ENCODE measurements at regions not wholly inside any gene's neighbourhood (a gene's known extent, or its start where the extent isn't known, plus 50 kb on each side); places are given as distances from the start of the nearest gene placed in this dataset.

DNA sequence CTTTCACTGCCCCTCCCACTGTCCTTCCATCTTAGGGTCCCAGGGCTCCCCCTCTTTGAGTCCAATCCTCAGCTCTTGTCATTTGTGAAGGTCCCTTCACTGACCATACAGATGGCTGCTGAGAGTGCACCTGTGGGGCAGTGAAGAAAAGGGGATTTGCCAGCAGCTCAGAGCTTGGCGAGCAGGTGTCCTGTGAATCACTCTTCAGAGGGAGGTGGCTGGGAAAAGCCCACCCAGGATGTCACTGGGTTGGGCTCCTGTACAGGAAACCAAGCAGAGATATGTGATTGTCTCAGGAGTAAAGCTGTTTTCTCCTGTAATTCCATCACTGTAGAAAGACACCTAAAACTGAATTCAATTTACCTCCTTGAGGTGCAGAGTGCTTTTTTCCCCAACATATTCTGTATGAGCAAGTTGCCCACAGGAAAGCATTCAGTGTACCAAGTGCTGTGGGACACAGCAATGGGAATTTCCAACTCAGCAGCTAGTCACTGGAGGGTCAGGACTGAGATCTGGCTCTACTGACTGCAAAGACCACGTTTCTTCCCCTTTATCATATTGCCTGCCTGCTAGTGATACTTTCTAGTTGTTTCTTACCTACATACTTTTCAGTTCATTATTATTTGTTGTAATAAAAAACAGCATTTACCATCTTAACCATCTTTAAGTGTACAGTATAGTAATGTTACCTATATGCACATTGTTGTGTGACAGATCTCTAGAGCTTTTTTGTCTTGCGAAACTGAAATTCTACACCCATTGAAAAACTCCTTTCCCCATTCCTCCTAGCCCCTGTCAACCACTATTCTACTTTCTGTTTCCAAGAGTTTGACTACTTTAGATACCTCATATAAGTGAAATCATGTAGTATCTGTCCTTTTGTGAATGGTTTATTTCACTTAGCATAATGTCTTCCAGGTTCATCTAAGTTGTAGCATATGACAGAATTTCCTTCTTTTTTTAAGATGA lies 239.1 kb downstream of the TSN start:
- Mint-ChIP-seq H3K9me3 (ENCODE audit: unreplicated experiment) (no peaks in the 10 kb centered on the region), H3K4me3 (ENCODE audit: unreplicated experiment) (no peak overlapping the region), H3K4me1 (ENCODE audit: low read depth, unreplicated experiment) (peaks cover 9% of the 10 kb centered on the region), H3K27me3 (ENCODE audit: low read depth, unreplicated experiment) (peaks cover 17% of the 10 kb centered on the region), H3K36me3 (ENCODE audit: low read depth, unreplicated experiment) (no peaks in the 10 kb centered on the region), H3K27ac (ENCODE audit: unreplicated experiment) (no peak overlapping the region)
- peaks cover 4% of the 10 kb centered on the region for H3K9me3 ChIP-seq (ENCODE audit: insufficient read depth, low read depth, low read length)
- DNase-seq (ENCODE audit: low read depth) (no peak), FAIRE-seq (no peak)
- TF ChIP-seq EZH2 (IDR thresholded peaks at IDR 0.05; ENCODE audit: insufficient read depth, low read length) = no peak
- TF ChIP-seq, protein P1, sequence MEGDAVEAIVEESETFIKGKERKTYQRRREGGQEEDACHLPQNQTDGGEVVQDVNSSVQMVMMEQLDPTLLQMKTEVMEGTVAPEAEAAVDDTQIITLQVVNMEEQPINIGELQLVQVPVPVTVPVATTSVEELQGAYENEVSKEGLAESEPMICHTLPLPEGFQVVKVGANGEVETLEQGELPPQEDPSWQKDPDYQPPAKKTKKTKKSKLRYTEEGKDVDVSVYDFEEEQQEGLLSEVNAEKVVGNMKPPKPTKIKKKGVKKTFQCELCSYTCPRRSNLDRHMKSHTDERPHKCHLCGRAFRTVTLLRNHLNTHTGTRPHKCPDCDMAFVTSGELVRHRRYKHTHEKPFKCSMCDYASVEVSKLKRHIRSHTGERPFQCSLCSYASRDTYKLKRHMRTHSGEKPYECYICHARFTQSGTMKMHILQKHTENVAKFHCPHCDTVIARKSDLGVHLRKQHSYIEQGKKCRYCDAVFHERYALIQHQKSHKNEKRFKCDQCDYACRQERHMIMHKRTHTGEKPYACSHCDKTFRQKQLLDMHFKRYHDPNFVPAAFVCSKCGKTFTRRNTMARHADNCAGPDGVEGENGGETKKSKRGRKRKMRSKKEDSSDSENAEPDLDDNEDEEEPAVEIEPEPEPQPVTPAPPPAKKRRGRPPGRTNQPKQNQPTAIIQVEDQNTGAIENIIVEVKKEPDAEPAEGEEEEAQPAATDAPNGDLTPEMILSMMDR (IDR thresholded peaks at IDR 0.05; ENCODE audit: insufficient read depth, low read depth, low read length) = no peak
- H4K20me1 ChIP-seq (ENCODE audit: insufficient read depth, low read length) = no peaks in the 10 kb centered on the region
- no peak overlapping the region for H3K27ac ChIP-seq (ENCODE audit: low read depth, low read length)
- H3K9ac ChIP-seq (ENCODE audit: low read length) = no peak overlapping the region
- H3K36me3 ChIP-seq (ENCODE audit: insufficient read depth, low read length) = no peaks in the 10 kb centered on the region
- H3K4me1 ChIP-seq (ENCODE audit: insufficient read depth, low read length) = peaks cover 5% of the 10 kb centered on the region
- H3K79me2 ChIP-seq (ENCODE audit: insufficient read depth, low read length) = no peaks in the 10 kb centered on the region
- H3K27me3 ChIP-seq (ENCODE audit: insufficient read depth, low read length) = peaks cover 5% of the 10 kb centered on the region
- no peak overlapping the region for H3K4me3 ChIP-seq (ENCODE audit: insufficient read depth, low read depth, low read length)
- no peak overlapping the region for H3K4me2 ChIP-seq (ENCODE audit: low read length)
- no peak overlapping the region for H2AFZ ChIP-seq (ENCODE audit: low read depth, low read length)

DNA sequence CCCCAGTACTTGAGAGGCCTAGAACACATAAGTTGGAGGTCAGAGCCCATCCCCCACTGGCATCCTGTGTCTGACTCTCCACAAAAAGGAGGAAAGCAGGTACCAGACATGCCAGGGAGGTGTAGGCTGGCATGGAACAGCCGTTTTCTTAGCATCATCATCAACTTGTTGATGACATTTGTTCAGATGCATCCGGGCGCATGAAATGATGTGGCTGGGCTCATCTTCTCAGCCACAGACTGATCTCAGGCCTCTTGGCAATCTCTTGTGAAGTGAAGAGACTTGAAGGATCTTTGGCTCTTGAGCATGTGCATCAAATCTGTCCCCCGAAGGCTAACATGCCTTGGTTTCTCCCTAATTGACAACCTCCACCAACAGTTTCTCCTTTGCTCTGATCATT lies 243.3 kb downstream of the TSN start:
- TF ChIP-seq EZH2 (IDR thresholded peaks at IDR 0.05; ENCODE audit: insufficient read depth, low read length) = no peak
- TF ChIP-seq, protein P1 (IDR thresholded peaks at IDR 0.05; ENCODE audit: insufficient read depth, low read depth, low read length) = no peak
- Mint-ChIP-seq H3K9me3 (ENCODE audit: unreplicated experiment) (peaks cover 2% of the 10 kb centered on the region), H3K4me3 (ENCODE audit: unreplicated experiment) (no peak overlapping the region), H3K27me3 (ENCODE audit: low read depth, unreplicated experiment) (peaks cover 12% of the 10 kb centered on the region), H3K27ac (ENCODE audit: unreplicated experiment) (no peak overlapping the region), H3K36me3 (ENCODE audit: low read depth, unreplicated experiment) (no peaks in the 10 kb centered on the region), H3K4me1 (ENCODE audit: low read depth, unreplicated experiment) (peaks cover 9% of the 10 kb centered on the region)
- Histone ChIP-seq H3K4me2 (ENCODE audit: low read length) (no peak overlapping the region), H3K4me3 (ENCODE audit: insufficient read depth, low read depth, low read length) (no peak overlapping the region), H4K20me1 (ENCODE audit: insufficient read depth, low read length) (no peaks in the 10 kb centered on the region), H3K4me1 (ENCODE audit: insufficient read depth, low read length) (peaks cover 7% of the 10 kb centered on the region), H3K9me3 (ENCODE audit: insufficient read depth, low read depth, low read length) (peaks cover 4% of the 10 kb centered on the region), H3K36me3 (ENCODE audit: insufficient read depth, low read length) (no peaks in the 10 kb centered on the region), H3K9ac (ENCODE audit: low read length) (no peak overlapping the region), H2AFZ (ENCODE audit: low read depth, low read length) (no peak overlapping the region), H3K27ac (ENCODE audit: low read depth, low read length) (no peak overlapping the region), H3K27me3 (ENCODE audit: insufficient read depth, low read length) (peaks cover 5% of the 10 kb centered on the region), H3K79me2 (ENCODE audit: insufficient read depth, low read length) (no peaks in the 10 kb centered on the region)
- FAIRE-seq = no peak
- no peak for DNase-seq (ENCODE audit: low read depth)

DNA sequence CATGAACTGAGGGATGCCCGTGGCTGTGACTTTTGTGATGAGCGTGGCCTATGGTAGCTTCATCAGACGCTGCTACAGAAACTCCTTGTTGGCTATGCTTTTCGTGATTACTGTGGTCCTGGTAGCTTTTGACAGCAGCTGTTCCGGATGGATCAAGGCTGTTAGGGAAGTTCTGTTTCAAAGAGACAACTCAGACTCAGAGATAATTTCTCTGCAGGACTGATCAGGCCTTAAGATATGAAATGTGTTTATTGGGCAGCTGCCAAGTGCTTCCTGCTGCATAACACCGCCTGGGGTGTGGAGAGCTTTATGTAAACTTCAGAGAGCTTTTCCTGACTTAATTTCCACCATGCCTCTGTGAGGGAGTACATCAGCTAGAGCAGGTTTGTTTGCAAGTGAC lies 243.8 kb downstream of the TSN start:
- peaks cover 7% of the 10 kb centered on the region for H3K4me1 ChIP-seq (ENCODE audit: insufficient read depth, low read length)
- H3K27me3 ChIP-seq (ENCODE audit: insufficient read depth, low read length) = peaks cover 5% of the 10 kb centered on the region
- peaks cover 9% of the 10 kb centered on the region for H3K4me1 Mint-ChIP-seq (ENCODE audit: low read depth, unreplicated experiment)
- H3K36me3 ChIP-seq (ENCODE audit: insufficient read depth, low read length) = no peaks in the 10 kb centered on the region
- no peak overlapping the region for H3K27ac Mint-ChIP-seq (ENCODE audit: unreplicated experiment)
- peaks cover 2% of the 10 kb centered on the region for H3K9me3 Mint-ChIP-seq (ENCODE audit: unreplicated experiment)
- no peak overlapping the region for H3K4me3 Mint-ChIP-seq (ENCODE audit: unreplicated experiment)
- FAIRE-seq = no peak
- no peak overlapping the region for H3K27ac ChIP-seq (ENCODE audit: low read depth, low read length)
- H3K9ac ChIP-seq (ENCODE audit: low read length) = no peak overlapping the region
- H3K4me3 ChIP-seq (ENCODE audit: insufficient read depth, low read depth, low read length) = no peak overlapping the region
- no peaks in the 10 kb centered on the region for H3K9me3 ChIP-seq (ENCODE audit: insufficient read depth, low read depth, low read length)
- no peak overlapping the region for H2AFZ ChIP-seq (ENCODE audit: low read depth, low read length)
- H4K20me1 ChIP-seq (ENCODE audit: insufficient read depth, low read length) = no peaks in the 10 kb centered on the region
- no peaks in the 10 kb centered on the region for H3K79me2 ChIP-seq (ENCODE audit: insufficient read depth, low read length)
- peak overlapping the region; percentile 11 for H3K4me2 ChIP-seq (ENCODE audit: low read length)
- peaks cover 11% of the 10 kb centered on the region for H3K27me3 Mint-ChIP-seq (ENCODE audit: low read depth, unreplicated experiment)
- no peaks in the 10 kb centered on the region for H3K36me3 Mint-ChIP-seq (ENCODE audit: low read depth, unreplicated experiment)
- TF ChIP-seq EZH2 (IDR thresholded peaks at IDR 0.05; ENCODE audit: insufficient read depth, low read length) = no peak
- TF ChIP-seq, protein P1 (IDR thresholded peaks at IDR 0.05; ENCODE audit: insufficient read depth, low read depth, low read length) = no peak
- peak; percentile 22 for DNase-seq (ENCODE audit: low read depth)
